ENCODE measurements at regions not wholly inside any gene's neighbourhood (a gene's known extent, or its start where the extent isn't known, plus 50 kb on each side); places are given as distances from the start of the nearest gene placed in this dataset.
"Not testable (repeated sequence)": the region's sequence is repeated elsewhere in the genome, so short reads cannot be mapped to it uniquely, and the experiment has no call there.

GRCh38 chr15:31673263-31673662 lies 346.6 kb downstream of the KLF13 start:
- DNase-seq (ENCODE audit: low read depth in 3 of 3) = not testable (repeated sequence)

DNA sequence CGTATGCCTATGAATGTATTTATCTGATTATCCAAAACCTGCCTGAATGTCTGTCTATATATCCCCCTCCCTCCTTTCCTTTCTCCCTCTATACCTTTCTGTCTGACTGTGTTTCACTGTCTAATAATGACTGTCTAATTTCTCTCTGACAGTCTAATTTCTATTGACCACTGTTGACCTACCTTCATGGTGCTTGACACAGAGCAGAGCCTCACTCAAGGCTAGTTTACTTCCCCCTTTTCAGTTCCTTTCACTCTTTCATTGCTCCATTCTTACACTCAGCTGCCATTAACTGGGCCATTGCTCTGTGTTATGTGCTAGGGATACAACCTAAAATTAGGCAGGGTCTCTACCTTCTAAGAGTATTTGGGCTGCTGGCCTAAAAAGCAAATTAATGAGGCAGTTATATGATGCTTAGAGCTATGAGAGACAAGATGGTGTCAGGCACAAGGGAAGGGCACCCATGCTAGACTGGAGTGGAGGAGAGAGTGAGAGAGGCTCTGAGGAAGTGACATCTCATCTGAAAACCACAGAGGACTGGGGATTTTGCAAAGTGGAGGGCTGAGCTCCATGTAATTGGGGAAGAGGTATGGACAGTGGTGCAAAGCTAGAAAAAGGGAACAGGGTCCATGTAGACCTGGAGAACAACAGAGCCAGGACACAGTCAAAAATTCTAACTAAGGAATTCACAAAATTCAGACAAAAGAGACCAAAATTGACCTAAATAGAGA lies 348.6 kb upstream of the CHRNA7 start:
- not testable (repeated sequence) for DNase-seq (ENCODE audit: low read depth in 3 of 3)

- DNase-seq (ENCODE audit: low read depth in 3 of 3) = not testable (repeated sequence)
Observed at GRCh38 chr15:31687088-31687487, 343.2 kb upstream of the CHRNA7 start.

GRCh38 chr15:31696509-31696908 lies 333.8 kb upstream of the CHRNA7 start:
- not testable (repeated sequence) for DNase-seq (ENCODE audit: low read depth in 3 of 3)

GRCh38 chr15:31705076-31705678 lies 325.1 kb upstream of the CHRNA7 start:
- DNase-seq (ENCODE audit: low read depth in 3 of 3) = not testable (repeated sequence)

DNA sequence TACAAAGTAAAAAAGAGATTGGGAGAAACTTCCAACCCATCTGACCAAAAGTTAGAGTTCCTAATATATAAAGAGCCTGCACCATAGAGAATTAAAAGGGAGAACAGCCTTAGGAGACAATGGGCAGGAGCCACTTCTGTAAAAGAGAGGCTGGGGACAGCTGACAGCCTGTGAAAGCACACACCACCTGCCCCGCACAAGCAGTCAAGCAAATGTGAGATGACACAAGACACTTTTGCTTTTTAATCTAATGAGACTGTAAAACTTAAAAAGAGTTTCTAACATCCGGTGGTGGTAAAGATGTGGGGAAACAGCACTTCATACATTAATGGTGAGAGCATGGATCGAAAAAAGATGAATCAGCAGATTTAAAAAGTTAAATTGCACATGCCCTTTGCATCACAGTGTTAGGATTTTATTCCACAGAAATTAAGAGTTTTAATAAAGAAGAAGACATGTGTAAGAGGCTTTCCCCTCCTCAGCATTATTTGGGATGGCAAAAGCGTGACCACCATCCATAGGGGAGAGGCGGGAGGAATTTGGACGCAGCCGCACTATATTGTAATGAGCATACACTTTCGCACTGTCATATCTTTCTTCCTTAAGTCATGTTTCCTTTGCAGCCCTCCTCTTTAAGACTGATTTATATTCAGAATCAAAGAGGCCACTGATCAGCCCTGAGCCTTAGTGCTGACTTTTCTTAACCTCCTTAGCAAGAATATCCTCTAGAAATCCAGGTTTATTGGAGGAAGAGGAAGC lies 322.2 kb upstream of the CHRNA7 start:
- not testable (repeated sequence) for DNase-seq (ENCODE audit: low read depth in 3 of 3)

- DNase-seq (ENCODE audit: low read depth in 3 of 3) = not testable (repeated sequence)
Observed at GRCh38 chr15:31708703-31709327, 321.5 kb upstream of the CHRNA7 start.

GRCh38 chr15:31709479-31709878 lies 320.8 kb upstream of the CHRNA7 start:
- not testable (repeated sequence) for DNase-seq (ENCODE audit: low read depth in 3 of 3)

GRCh38 chr15:31710806-31711205 lies 319.5 kb upstream of the CHRNA7 start:
- DNase-seq (ENCODE audit: low read depth in 3 of 3) = not testable (repeated sequence)

- not testable (repeated sequence) for DNase-seq (ENCODE audit: low read depth in 3 of 3)
Observed at GRCh38 chr15:31715208-31715607, 315.1 kb upstream of the CHRNA7 start.

- not testable (repeated sequence) for DNase-seq (ENCODE audit: low read depth in 3 of 3)
Observed at GRCh38 chr15:31718625-31719024, 311.7 kb upstream of the CHRNA7 start.

DNA sequence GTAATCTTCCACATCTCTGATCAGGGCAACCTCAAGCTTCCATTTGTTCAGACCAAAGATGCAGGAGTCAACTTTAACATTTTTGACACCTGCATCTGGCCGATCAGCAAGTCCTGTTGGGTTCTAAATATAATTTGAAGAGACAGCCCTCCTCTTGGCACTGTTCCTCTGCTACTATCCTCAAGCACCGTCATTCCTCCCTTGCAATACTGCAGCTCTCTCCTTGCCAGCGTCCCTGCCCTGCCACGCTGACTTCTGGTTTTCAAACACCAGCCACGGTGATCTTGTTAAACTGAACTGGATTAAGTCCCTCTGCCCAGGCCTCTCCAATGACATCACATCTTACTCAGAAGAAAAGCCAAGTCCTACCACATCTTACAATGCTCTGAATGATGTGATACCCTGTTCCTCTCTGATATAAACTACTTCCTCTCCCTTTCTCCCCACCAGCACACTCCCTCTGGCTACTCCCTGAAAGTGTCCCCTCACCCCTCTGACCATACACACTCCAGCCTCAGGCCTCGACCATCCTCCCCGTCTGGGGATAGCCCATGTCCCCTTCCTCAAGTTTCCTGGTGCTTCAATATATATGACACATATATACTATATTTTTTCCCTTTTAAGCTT lies 310.8 kb upstream of the CHRNA7 start:
- DNase-seq (ENCODE audit: low read depth in 3 of 3) = not testable (repeated sequence)

- not testable (repeated sequence) for DNase-seq (ENCODE audit: low read depth in 3 of 3)
Observed at GRCh38 chr15:31723019-31723418, 307.3 kb upstream of the CHRNA7 start.

DNA sequence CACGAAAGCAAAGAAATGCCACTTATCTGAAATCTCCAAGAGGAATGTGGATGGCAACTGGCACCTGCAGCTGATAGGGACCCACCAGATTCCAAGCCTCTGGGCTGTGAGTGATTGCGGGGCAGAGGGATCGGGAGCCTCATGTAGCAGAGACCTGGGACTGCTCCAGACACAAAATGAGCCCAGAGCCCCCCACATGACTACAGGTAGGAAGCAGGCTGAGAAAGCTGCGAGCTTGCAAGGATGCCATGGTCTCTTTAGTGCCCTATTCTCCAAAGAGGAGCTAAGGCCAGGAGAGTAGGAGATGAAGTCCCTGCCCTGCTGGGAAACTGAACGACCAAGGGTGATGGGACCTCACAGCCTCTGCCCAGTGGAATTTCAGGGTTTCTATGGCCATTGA lies 305.4 kb upstream of the CHRNA7 start:
- not testable (repeated sequence) for DNase-seq (ENCODE audit: low read depth in 3 of 3)

GRCh38 chr15:31725619-31726018 lies 304.7 kb upstream of the CHRNA7 start:
- DNase-seq (ENCODE audit: low read depth in 3 of 3) = not testable (repeated sequence)

GRCh38 chr15:31727612-31728011 lies 302.7 kb upstream of the CHRNA7 start:
- no peak for DNase-seq (ENCODE audit: low read depth in 3 of 3)

DNA sequence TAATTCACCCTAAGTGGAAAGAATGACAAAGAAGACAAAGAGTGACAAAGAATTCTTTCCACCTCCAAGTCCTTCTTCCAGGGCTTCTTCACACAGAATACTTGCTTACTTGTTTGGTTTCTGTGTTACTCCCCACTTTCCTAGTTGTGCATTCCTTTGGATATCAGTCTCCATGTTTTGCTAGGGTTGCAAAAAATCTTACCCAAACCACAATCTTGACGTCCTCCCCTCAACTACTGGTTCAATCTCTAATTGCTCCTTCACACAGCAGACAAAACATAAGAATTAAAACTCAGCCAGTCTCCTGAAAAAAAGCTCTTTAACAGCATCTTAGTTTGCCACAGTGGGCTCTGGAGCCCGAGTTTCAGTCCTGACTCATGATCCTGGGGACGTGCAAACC lies 297.6 kb upstream of the CHRNA7 start:
- DNase-seq (ENCODE audit: low read depth in 3 of 3) = no peak

DNA sequence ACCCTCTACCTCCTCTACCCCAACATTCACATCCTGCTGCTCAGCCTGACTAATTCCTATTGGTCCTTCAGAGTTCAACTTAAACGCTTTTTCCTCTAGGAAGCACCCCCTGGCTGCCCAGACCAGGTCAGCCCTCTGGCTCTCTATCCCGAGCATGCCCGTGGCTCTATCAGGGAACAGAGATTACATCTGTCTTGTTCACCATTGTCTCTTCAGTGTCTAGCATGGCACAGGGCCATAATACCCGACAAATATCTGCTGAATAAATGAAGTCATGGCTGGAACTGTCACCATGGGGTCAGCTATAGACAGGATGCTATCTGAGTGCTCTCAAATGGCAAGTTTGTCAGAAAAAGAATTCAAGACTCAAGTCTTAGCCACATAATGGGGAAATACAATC lies 296.9 kb upstream of the CHRNA7 start:
- DNase-seq (ENCODE audit: low read depth in 3 of 3) = no peak

DNA sequence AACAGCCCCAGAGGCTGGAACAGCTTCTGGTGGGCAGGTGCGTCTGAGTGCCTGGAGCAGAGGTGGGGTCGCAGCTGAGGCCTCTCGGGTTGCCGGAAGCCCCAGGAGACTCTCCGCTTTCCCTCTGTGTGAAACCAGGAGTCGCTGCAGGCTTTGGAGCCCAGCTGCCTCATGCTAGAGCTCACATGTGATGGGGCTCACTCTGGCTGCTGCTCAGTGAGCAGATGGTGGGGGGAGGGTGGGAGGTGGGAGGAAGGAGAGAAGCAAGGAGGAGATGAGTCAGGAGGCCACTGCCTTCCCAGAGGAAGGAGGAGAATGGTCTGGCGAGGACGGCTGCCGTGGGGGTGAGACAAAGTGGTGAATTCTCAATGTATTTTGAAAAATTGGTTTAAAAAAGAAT lies 290.1 kb upstream of the CHRNA7 start:
- no peak for DNase-seq (ENCODE audit: low read depth in 3 of 3)

DNA sequence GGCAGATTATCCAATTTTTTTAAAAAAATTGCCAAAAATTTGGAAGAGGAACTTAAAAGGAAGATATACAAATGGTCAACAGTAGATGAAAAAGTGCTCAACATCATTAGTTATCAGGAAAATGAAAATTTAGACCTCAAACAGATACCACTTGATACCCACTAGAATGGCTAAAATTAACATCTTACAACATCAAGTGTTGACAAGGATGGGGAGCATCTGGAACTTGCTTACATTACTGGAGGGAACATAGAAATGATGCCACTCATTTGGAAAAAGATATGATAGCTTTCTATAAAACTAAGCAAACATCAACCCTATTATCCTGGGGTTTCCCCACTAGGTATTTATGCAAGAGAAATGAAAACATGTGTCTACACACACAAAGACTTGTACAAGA lies 284.5 kb upstream of the CHRNA7 start:
- no peak for DNase-seq (ENCODE audit: low read depth in 3 of 3)

- DNase-seq (ENCODE audit: low read depth in 3 of 3) = no peak
Observed at GRCh38 chr15:31752065-31752762, 278.1 kb upstream of the CHRNA7 start.
